HEK293 (cell line): ENCODE measurements at regions not wholly inside any gene's neighbourhood (a gene's known extent, or its start where the extent isn't known, plus 50 kb on each side); places are given as distances from the start of the nearest gene placed in this dataset.

Experiments used
- TF ChIP-seq, protein P1 (sequence below): fragments of 450-650 bp; formaldehyde crosslinking; IDR thresholded peaks from 2 replicates; pipeline ENCODE4 v1.5.1; 2016; ENCODE audit warnings: missing biosample characterization, missing genetic modification characterization
- TF ChIP-seq, protein P2 (sequence below): fragments of 450-650 bp; formaldehyde crosslinking; IDR thresholded peaks from 2 replicates; pipeline ENCODE4 v1.5.1; 2016; ENCODE audit warnings: missing biosample characterization, missing genetic modification characterization
- TF ChIP-seq, protein P3 (sequence below): fragments of 450-650 bp; formaldehyde crosslinking; IDR thresholded peaks from 2 replicates; pipeline ENCODE4 v1.5.1; 2016; ENCODE audit warnings: missing biosample characterization, missing genetic modification characterization

DNA sequence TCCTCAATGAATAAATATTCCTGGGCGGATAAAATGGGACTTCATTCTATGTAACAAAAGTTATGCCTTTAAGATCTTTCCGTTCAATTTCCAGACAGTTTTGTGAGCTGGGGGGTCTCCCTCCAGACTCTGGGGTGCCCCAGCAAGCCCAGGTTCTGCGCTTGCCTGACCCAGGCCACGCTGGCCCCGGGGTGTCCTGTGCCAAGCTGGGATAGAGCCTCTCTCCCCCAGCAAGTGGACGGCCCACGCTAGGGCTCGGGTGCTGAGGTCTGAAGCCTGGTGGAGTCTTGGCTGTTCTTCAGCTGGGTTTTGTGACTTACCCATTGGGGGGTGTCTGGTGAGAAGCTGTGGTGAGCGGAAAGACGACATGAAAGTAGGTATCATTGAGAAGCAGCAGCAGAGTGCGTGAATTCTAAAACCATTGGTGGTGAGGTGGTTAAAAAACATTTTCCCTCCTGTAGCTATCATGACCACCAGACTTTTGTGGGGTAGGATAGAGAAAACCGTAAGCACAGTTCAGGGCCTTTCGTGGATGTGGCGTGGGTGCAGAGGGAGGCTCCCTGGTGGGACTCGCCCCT is 346.8 kb downstream of the ANAPC1 start:
- TF ChIP-seq, protein P1, sequence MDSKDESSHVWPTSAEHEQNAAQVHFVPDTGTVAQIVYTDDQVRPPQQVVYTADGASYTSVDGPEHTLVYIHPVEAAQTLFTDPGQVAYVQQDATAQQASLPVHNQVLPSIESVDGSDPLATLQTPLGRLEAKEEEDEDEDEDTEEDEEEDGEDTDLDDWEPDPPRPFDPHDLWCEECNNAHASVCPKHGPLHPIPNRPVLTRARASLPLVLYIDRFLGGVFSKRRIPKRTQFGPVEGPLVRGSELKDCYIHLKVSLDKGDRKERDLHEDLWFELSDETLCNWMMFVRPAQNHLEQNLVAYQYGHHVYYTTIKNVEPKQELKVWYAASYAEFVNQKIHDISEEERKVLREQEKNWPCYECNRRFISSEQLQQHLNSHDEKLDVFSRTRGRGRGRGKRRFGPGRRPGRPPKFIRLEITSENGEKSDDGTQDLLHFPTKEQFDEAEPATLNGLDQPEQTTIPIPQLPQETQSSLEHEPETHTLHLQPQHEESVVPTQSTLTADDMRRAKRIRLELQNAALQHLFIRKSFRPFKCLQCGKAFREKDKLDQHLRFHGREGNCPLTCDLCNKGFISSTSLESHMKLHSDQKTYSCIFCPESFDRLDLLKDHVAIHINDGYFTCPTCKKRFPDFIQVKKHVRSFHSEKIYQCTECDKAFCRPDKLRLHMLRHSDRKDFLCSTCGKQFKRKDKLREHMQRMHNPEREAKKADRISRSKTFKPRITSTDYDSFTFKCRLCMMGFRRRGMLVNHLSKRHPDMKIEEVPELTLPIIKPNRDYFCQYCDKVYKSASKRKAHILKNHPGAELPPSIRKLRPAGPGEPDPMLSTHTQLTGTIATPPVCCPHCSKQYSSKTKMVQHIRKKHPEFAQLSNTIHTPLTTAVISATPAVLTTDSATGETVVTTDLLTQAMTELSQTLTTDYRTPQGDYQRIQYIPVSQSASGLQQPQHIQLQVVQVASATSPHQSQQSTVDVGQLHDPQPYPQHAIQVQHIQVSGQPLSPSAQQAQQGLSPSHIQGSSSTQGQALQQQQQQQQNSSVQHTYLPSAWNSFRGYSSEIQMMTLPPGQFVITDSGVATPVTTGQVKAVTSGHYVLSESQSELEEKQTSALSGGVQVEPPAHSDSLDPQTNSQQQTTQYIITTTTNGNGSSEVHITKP (tag by site-specific recombination) = no peak
- TF ChIP-seq, protein P2, sequence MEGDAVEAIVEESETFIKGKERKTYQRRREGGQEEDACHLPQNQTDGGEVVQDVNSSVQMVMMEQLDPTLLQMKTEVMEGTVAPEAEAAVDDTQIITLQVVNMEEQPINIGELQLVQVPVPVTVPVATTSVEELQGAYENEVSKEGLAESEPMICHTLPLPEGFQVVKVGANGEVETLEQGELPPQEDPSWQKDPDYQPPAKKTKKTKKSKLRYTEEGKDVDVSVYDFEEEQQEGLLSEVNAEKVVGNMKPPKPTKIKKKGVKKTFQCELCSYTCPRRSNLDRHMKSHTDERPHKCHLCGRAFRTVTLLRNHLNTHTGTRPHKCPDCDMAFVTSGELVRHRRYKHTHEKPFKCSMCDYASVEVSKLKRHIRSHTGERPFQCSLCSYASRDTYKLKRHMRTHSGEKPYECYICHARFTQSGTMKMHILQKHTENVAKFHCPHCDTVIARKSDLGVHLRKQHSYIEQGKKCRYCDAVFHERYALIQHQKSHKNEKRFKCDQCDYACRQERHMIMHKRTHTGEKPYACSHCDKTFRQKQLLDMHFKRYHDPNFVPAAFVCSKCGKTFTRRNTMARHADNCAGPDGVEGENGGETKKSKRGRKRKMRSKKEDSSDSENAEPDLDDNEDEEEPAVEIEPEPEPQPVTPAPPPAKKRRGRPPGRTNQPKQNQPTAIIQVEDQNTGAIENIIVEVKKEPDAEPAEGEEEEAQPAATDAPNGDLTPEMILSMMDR (tag by site-specific recombination) = no peak
- TF ChIP-seq, protein P3, sequence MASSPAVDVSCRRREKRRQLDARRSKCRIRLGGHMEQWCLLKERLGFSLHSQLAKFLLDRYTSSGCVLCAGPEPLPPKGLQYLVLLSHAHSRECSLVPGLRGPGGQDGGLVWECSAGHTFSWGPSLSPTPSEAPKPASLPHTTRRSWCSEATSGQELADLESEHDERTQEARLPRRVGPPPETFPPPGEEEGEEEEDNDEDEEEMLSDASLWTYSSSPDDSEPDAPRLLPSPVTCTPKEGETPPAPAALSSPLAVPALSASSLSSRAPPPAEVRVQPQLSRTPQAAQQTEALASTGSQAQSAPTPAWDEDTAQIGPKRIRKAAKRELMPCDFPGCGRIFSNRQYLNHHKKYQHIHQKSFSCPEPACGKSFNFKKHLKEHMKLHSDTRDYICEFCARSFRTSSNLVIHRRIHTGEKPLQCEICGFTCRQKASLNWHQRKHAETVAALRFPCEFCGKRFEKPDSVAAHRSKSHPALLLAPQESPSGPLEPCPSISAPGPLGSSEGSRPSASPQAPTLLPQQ (tag by site-specific recombination) = no peak
